GM12891 (cell line): ENCODE measurements at regions not wholly inside any gene's neighbourhood (a gene's known extent, or its start where the extent isn't known, plus 50 kb on each side); places are given as distances from the start of the nearest gene placed in this dataset.

Experiments
- DNase-seq: peaks from one replicate; pipeline ENCODE4 v3.0.0; 2011; ENCODE audit warnings: low spot score; ENCODE audit not compliant: insufficient read length
- FAIRE-seq: peaks from 2 replicates; lab custom pipeline; 2011; peaks lifted over from hg19 to GRCh38; lab: Jason Lieb, UNC
- PAX5 ChIP-seq: IDR thresholded peaks from 2 replicates; pipeline ENCODE4 v1.6.1; 2011; ENCODE audit warnings: low read length, moderate library complexity, mild to moderate bottlenecking; ENCODE audit not compliant: insufficient read depth, severe bottlenecking
- POLR2A ChIP-seq: IDR thresholded peaks from 2 replicates; pipeline ENCODE4 v1.6.1; 2011; ENCODE audit warnings: low read depth, low read length, control low read depth
- POLR2AphosphoS5 ChIP-seq: IDR thresholded peaks from 2 replicates; pipeline ENCODE4 v1.6.1; 2011; ENCODE audit warnings: low read depth, low read length, control low read depth
- POU2F2 ChIP-seq: IDR thresholded peaks from 2 replicates; pipeline ENCODE4 v1.6.1; 2011; ENCODE audit warnings: low read depth, mild to moderate bottlenecking, control low read depth, low read length, moderate library complexity
- SPI1 ChIP-seq: IDR thresholded peaks from 2 replicates; pipeline ENCODE4 v1.6.1; 2011; ENCODE audit warnings: low read depth, low read length, control low read depth
- TAF1 ChIP-seq: IDR thresholded peaks from 2 replicates; pipeline ENCODE4 v1.6.1; 2011; ENCODE audit warnings: low read depth, low read length, control low read depth

DNA sequence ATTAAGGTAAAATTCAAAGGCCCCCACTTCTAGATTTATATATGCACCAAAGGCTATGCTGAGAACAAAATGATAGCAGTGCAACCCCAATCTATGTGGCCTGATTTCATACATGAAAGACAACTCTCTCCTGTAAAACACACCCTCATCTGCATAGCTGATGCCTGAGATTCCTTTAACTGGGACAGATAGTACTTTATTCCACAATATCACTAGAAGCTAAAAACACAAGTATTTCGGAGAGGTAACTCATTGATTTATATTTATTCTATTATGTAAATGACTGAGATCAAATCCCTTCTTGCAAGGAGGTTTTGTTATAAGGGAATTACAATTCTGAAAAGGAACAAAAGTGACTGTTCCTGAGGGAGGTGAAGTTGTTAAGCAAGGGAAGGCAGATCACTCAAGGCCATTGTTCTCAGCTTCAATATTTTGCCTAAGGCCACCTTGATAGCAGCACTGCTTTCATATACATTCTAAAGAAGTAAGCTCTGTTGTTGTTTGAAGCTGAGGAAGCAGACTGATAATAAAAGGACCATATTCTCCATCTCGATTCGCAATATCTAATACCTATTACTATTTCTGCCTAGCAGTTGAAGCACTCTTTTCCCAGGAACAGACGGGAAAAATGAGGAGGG lies 471.0 kb upstream of the CDH7 start:
- DNase-seq (no peak), FAIRE-seq (no peak)
- TF ChIP-seq TAF1 (no peak), POLR2A (no peak), PAX5 (no peak), POLR2AphosphoS5 (no peak), POU2F2 (no peak), SPI1 (no peak)

DNA sequence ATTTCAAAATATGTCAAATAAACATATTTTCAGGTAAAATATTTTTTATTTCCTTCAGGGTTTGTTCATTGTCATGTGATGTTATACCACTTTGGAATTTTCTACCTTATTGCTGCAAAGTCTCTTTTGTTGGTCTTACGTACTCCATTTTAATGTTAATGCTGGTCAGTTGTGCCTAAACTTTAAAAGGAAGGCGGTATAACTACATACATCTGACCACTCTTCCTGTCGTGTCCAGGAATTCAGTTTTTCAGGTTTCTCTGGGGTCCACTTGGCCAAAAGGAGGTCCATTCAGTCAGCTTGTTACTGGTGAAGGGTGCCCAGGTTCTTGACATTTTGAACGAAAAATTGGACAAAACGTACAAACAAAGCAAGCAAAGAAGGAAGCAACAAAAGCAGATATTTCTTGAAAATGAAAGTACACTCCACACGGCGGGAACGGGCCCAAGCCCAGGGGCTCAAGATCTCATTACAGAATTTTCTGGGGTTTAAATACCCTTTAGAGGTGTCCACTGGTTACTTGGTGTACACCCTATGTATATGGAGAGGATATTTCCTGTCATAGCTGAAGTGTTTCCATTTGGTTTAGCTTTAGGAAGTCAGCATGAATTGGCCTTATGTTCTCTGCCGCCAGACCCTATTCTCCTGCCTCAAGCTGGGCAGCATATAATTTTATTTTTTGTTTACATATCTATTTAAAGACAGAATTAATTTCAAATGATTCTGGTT lies 471.7 kb upstream of the CDH7 start:
- FAIRE-seq (no peak), DNase-seq (no peak)

DNA sequence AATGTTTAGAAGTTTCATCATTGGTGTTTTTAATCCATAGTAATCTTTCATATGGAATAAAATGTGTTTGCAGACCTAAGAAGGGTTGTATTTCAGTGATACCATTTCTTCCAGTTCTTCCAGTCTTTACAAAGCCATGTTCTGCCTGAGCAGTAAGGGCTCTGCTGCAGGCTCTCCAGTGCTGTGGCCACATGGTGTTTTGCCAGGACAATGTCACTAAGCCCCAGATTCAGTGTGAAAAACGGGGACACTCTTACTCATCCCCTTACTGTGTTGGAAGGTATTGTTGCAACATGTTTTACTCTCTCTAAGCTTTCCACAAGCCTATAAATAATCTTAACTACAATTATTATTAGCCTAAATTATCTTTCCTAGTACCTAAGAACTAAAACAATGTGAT lies 481.4 kb upstream of the CDH7 start:
- TF ChIP-seq TAF1, result no peak
- TF ChIP-seq SPI1, result no peak
- no peak for TF ChIP-seq POLR2AphosphoS5
- TF ChIP-seq POU2F2, result no peak
- no peak for TF ChIP-seq PAX5
- no peak for TF ChIP-seq POLR2A
- no peak for FAIRE-seq

More for the DNA sequence above, 471.7 kb upstream of the CDH7 start:
- no peak for TF ChIP-seq SPI1
- TF ChIP-seq POU2F2, result no peak
- no peak for TF ChIP-seq POLR2A
- TF ChIP-seq POLR2AphosphoS5, result no peak
- no peak for TF ChIP-seq TAF1
- no peak for TF ChIP-seq PAX5

DNA sequence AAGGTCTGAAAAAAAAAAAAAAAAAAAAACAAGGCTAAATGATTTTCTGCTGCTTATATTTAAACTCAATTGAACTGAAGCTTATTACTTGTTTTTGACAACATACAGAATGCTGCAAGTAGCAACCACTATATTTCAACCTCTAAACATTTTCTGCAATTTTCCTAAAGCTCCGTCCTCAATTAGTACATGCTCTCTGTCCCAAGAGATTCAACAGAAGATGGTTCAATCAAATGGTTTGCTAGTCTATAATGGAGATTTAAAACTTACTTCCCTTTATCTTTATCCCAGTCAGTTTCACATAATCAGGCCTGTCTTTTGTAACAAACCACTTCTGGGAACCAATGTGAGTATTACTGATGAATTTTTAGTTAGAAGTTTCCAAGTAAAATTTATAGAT lies 485.1 kb upstream of the CDH7 start:
- DNase-seq (no peak), FAIRE-seq (no peak)
- TF ChIP-seq TAF1 (no peak), POLR2AphosphoS5 (no peak), SPI1 (no peak), POLR2A (no peak), PAX5 (no peak)

More for the DNA sequence above, 481.4 kb upstream of the CDH7 start:
- DNase-seq, result no peak

DNA sequence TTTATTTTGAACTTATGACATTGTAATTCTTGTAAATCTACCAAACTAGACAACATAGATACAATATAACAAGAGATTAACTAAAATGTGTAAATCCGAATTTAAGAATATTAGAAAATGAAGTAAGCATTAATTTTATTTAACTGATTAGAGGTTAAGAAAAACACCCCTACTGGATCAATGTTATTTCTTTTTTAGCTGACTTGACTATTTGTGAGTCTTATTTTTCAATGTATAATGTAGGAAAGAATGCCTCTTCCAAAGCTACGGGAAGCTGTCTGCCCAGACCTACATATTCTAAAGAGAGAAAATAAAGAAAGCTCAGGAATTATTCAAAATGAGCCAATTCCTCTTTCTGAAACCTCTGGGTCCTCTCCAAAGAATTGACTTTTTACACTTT lies 490.8 kb upstream of the CDH7 start:
- FAIRE-seq (no peak), DNase-seq (no peak)
- TF ChIP-seq POLR2AphosphoS5, result no peak
- TF ChIP-seq TAF1, result no peak
- no peak for TF ChIP-seq POLR2A
- no peak for TF ChIP-seq POU2F2
- no peak for TF ChIP-seq PAX5
- no peak for TF ChIP-seq SPI1

DNA sequence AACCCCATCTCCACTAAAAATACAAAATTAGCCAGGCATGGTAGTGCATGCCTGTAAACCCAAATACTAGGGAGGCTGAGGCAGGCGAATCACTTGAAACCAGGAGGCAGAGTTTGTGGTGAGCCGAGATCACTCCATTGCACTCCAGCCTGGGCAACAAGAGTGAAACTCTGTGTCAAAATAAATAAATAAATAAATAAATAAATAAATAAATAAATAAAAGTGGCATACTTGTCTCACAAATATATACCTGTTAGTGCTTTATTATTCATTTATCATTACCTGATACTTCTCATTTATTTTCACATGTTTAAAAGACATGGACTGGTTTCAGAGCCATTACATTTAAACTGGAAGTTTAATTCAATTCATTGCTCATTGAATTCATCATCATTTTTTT lies 491.4 kb upstream of the CDH7 start:
- FAIRE-seq (no peak), DNase-seq (no peak)
- TF ChIP-seq POLR2AphosphoS5 (no peak), POLR2A (no peak), SPI1 (no peak), TAF1 (no peak), POU2F2 (no peak), PAX5 (no peak)

DNA sequence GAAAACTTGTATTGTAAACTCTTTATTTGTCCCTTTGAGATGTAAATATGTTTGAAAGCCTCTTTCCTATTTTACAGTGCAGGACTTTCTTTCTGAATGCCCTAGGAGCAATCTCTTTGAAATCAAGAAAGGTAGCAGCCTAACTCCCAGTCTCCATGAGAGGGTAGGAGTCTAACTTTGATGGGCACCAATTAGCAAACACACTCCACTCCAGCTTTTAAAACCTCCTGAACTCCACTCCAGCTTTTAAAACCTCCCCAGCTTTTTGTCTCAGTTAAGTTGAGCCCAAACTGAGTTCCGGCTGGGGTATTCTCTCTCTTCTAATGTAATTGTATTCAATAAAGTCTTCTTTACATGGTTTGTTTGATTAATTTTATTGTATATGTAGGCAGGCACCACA lies 493.7 kb upstream of the CDH7 start:
- FAIRE-seq (no peak), DNase-seq (no peak)
- TF ChIP-seq TAF1 (no peak), SPI1 (no peak), POLR2A (no peak), POLR2AphosphoS5 (no peak), POU2F2 (no peak), PAX5 (no peak)

DNA sequence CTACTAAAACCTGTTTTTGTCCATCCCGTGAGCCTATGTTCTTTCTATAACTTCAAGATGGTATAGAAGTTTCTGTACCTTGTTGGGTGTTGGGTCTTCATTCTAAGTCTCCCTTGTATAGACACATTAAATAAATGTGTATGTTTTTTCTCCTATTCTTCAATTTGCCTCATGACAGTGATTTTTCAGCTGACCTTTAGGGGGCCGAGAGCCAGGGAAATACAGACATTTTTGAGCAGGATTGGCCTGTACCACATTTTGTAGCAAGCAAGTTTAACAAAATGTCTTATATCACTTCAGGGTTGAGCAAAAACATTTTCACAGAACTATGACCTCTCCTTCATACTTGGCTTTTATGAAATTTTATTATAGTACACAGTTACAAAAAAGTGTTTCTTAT lies 495.4 kb upstream of the CDH7 start:
- no peak for FAIRE-seq
- TF ChIP-seq SPI1, result no peak
- TF ChIP-seq PAX5, result no peak
- no peak for TF ChIP-seq POLR2AphosphoS5

DNA sequence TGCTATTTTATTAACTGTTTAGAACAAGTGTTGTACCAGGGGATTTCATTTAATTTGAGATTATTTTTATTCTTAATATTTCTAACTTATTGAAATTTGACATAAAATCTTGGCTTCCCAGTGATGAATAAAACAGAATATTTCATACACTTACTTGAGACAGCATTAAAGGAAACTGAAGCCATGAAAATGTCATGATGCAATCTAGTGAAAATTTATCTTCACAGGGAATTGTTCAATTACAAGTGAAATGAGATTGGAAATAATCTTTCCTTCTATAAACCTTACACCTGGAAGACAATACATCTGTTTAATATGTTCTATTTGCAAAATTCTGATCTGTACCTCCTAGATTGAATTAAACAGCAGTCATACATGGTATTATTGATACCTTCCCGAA lies 511.0 kb upstream of the CDH7 start:
- DNase-seq, result no peak
- FAIRE-seq, result no peak
- TF ChIP-seq PAX5, result no peak
- no peak for TF ChIP-seq SPI1

More for the DNA sequence above, 495.4 kb upstream of the CDH7 start:
- no peak for DNase-seq

DNA sequence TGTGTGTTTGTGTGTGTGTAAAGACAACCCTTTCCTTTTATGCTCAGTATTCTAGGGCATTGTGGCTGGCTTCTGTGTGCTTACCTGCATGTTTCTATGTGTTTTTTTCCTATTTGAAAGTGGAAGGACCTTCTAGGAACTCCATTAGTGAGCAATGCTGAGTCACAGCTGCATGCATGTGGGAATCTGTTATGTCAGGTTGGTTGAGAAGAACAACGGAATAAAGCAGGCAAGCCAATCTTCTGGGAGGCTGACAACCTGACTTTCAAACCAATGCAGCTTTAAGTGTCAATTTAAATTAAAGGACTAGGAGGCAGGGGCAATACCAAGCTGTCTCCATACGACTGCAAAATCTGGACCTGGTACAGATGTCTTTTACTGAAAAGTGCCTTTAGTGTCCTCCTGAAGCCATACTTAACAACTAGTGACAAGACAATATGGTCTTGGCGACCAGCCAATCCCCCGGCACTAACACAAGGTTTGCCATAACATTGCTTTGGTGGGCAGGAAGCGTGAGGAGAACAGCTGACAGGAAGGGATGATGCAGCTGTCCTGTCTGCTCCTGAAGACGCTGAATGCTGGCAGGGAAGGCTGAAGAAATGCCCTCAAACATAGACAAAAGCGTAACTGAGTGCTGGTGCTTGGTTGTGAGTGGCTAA lies 514.7 kb upstream of the CDH7 start:
- no peak for TF ChIP-seq POLR2A
- TF ChIP-seq SPI1, result no peak
- no peak for TF ChIP-seq POLR2AphosphoS5
- TF ChIP-seq PAX5, result no peak
- no peak for TF ChIP-seq POU2F2
- TF ChIP-seq TAF1, result no peak
- DNase-seq, result no peak
- FAIRE-seq, result no peak
